IMR-90 (cell line): ENCODE measurements at regions not wholly inside any gene's neighbourhood (a gene's known extent, or its start where the extent isn't known, plus 50 kb on each side); places are given as distances from the start of the nearest gene placed in this dataset.

Source experiments
- ATAC-seq: fragments of 200-7000 bp; cut with Tn5 transposase; 2 replicates; pipeline ENCODE4 v1.9.1; 2020; ENCODE audit warnings: low read depth, mild to moderate bottlenecking, moderate library complexity
- BruUV-seq: library from RNA; stranded (reverse); fragments of 400-500 nt; replicated peaks from 2 replicates; lab custom pipeline; 2021; lab: Mats Ljungman, UMichigan
- CTCF ChIA-PET: fragments of 300-600 bp; formaldehyde crosslinking; extraction: SDS; loops from one replicate; lab custom pipeline; 2021; ENCODE audit warnings: antibody characterized with exemption; lab: Yijun Ruan, JAX
- POLR2A ChIA-PET: fragments of 300-600 bp; sonication (Branson Sonifier 250); formaldehyde crosslinking; loops from one replicate; lab custom pipeline; 2022; ENCODE audit warnings: antibody characterized with exemption; ENCODE audit not compliant: unreplicated experiment; lab: Charles Lee
- DNase-seq: peaks from one replicate; pipeline ENCODE4 v3.0.0; 2013
- H2AFZ ChIP-seq: replicated peaks from 2 replicates; pipeline ENCODE3; 2013; ENCODE audit warnings: low read length, mild to moderate bottlenecking; ENCODE audit not compliant: poor library complexity
- H2AK5ac ChIP-seq: 2 replicates; pipeline ENCODE4 v1.6.1; 2013; ENCODE audit warnings: low read depth, low read length, inconsistent platforms
- H2AK9ac ChIP-seq: replicated peaks from 2 replicates; pipeline ENCODE3; 2013; ENCODE audit warnings: mild to moderate bottlenecking, low read depth, low read length, moderate library complexity; ENCODE audit not compliant: poor library complexity
- H2BK120ac ChIP-seq: 2 replicates; pipeline ENCODE4 v1.6.1; 2013; ENCODE audit warnings: low read depth, low read length, inconsistent platforms
- H2BK15ac ChIP-seq: 3 replicates; pipeline ENCODE4 v1.6.1; 2013; ENCODE audit warnings: low read depth, low read length, inconsistent platforms
- H2BK20ac ChIP-seq: 2 replicates; pipeline ENCODE4 v1.6.1; 2013; ENCODE audit warnings: low read depth, mild to moderate bottlenecking, inconsistent platforms, low read length, moderate library complexity
- H2BK5ac ChIP-seq: 2 replicates; pipeline ENCODE4 v1.6.1; 2013; ENCODE audit warnings: mild to moderate bottlenecking, low read depth, low read length, inconsistent platforms; ENCODE audit not compliant: poor library complexity, severe bottlenecking
- H3K14ac ChIP-seq: replicated peaks from 2 replicates; pipeline ENCODE4 v1.6.1; 2013; ENCODE audit warnings: low read depth, low read length, inconsistent platforms
- H3K18ac ChIP-seq: 2 replicates; pipeline ENCODE4 v1.6.1; 2013; ENCODE audit warnings: low read depth, low read length, control low read depth
- H3K23ac ChIP-seq: 2 replicates; pipeline ENCODE4 v1.6.1; 2013; ENCODE audit warnings: low read depth, low read length, inconsistent platforms
- H3K27ac ChIP-seq: 2 replicates; pipeline ENCODE4 v1.5.1; 2013; ENCODE audit warnings: mild to moderate bottlenecking, control low read depth, low read length; ENCODE audit not compliant: insufficient read depth
- H3K27me3 ChIP-seq: 2 replicates; pipeline ENCODE4 v1.6.1; 2013; ENCODE audit warnings: low read length; ENCODE audit not compliant: control insufficient read depth, insufficient read depth
- H3K36me3 ChIP-seq: 2 replicates; pipeline ENCODE4 v1.6.1; 2013; ENCODE audit warnings: low read length, mixed read lengths; ENCODE audit not compliant: control insufficient read depth, insufficient read depth
- H3K4ac ChIP-seq: 2 replicates; pipeline ENCODE4 v1.6.1; 2013; ENCODE audit warnings: low read depth, low read length, inconsistent platforms
- H3K4me1 ChIP-seq: 2 replicates; pipeline ENCODE4 v1.6.1; 2013; ENCODE audit warnings: low read length, mixed read lengths; ENCODE audit not compliant: control insufficient read depth, insufficient read depth
- H3K4me2 ChIP-seq: 2 replicates; pipeline ENCODE4 v1.6.1; 2013; ENCODE audit warnings: low read depth, mild to moderate bottlenecking, control low read depth, low read length, moderate library complexity
- H3K4me3 ChIP-seq: 2 replicates; pipeline ENCODE4 v1.5.1; 2013; ENCODE audit warnings: low read depth, mild to moderate bottlenecking, control low read depth, low read length, moderate library complexity; ENCODE audit not compliant: insufficient read depth
- H3K56ac ChIP-seq: 2 replicates; pipeline ENCODE4 v1.6.1; 2013; ENCODE audit warnings: low read length, inconsistent platforms; ENCODE audit not compliant: insufficient read depth; ENCODE audit errors: extremely low read depth
- H3K79me1 ChIP-seq, 2 experiments: 2 replicates each; pipeline ENCODE4 v1.6.1; 2013; ENCODE audit warnings: low read length in 2 of 2, inconsistent platforms in 1 of 2, low read depth in 1 of 2
- H3K9ac ChIP-seq: 2 replicates; pipeline ENCODE4 v1.6.1; 2013; ENCODE audit warnings: low read depth, low read length, control low read depth
- H3K9me1 ChIP-seq: 2 replicates; pipeline ENCODE4 v1.6.1; 2013; ENCODE audit warnings: low read length, inconsistent platforms; ENCODE audit not compliant: insufficient read depth
- H3K9me3 ChIP-seq: 2 replicates; pipeline ENCODE4 v1.6.1; 2013; ENCODE audit warnings: low read length; ENCODE audit not compliant: control insufficient read depth, insufficient read depth
- H4K20me1 ChIP-seq: 2 replicates; pipeline ENCODE4 v1.6.1; 2013; ENCODE audit warnings: low read length, inconsistent platforms; ENCODE audit not compliant: insufficient read depth
- H4K5ac ChIP-seq: 2 replicates; pipeline ENCODE4 v1.6.1; 2013; ENCODE audit warnings: mild to moderate bottlenecking, low read depth, low read length, control low read depth
- H4K8ac ChIP-seq, 2 experiments: 2 replicates each; pipeline ENCODE4 v1.6.1; 2013; ENCODE audit warnings: low read depth in 2 of 2, low read length in 2 of 2, control low read depth in 1 of 2, inconsistent platforms in 1 of 2
- H4K91ac ChIP-seq: 2 replicates; pipeline ENCODE4 v1.6.1; 2013; ENCODE audit warnings: low read depth, low read length, inconsistent platforms; ENCODE audit not compliant: insufficient read depth
- BHLHE40 ChIP-seq: fragments of 150-350 bp; IDR thresholded peaks from 2 replicates; pipeline ENCODE4 v1.6.1; 2016; ENCODE audit warnings: mild to moderate bottlenecking, low read depth, low read length
- CEBPB ChIP-seq: IDR thresholded peaks from 2 replicates; pipeline ENCODE4 v1.6.1; 2012; ENCODE audit warnings: low read depth, low read length, improper control_type of control experiment
- CHD1 ChIP-seq: IDR thresholded peaks from 2 replicates; pipeline ENCODE4 v1.6.1; 2012; ENCODE audit warnings: low read depth, low read length, improper control_type of control experiment
- FOS ChIP-seq: fragments of 150-350 bp; IDR thresholded peaks from 2 replicates; pipeline ENCODE4 v1.6.1; 2016; ENCODE audit warnings: low read depth, low read length
- MAZ ChIP-seq: IDR thresholded peaks from 2 replicates; pipeline ENCODE4 v1.6.1; 2012; ENCODE audit warnings: low read depth, mild to moderate bottlenecking, low read length, improper control_type of control experiment, moderate library complexity, borderline replicate concordance
- MXI1 ChIP-seq: IDR thresholded peaks from 2 replicates; pipeline ENCODE4 v1.6.1; 2012; ENCODE audit warnings: low read depth, mild to moderate bottlenecking, low read length, moderate library complexity, borderline replicate concordance
- NFE2L2 ChIP-seq: fragments of 150-350 bp; IDR thresholded peaks from 2 replicates; pipeline ENCODE4 v1.6.1; 2016; ENCODE audit warnings: low read depth, mild to moderate bottlenecking, low read length
- POLR2A ChIP-seq: IDR thresholded peaks from 2 replicates; pipeline ENCODE4 v1.6.1; 2012; ENCODE audit warnings: mild to moderate bottlenecking, low read depth, low read length
- RAD21 ChIP-seq: IDR thresholded peaks from 2 replicates; pipeline ENCODE4 v1.6.1; 2012; ENCODE audit warnings: low read length, improper control_type of control experiment
- RCOR1 ChIP-seq: IDR thresholded peaks from 2 replicates; pipeline ENCODE4 v1.6.1; 2012; ENCODE audit warnings: mild to moderate bottlenecking, low read length, improper control_type of control experiment; ENCODE audit not compliant: insufficient replicate concordance
- RFX5 ChIP-seq: IDR thresholded peaks from 2 replicates; pipeline ENCODE4 v1.8.0; 2012; ENCODE audit warnings: low read depth, mild to moderate bottlenecking, low read length, moderate library complexity
- SMC3 ChIP-seq: fragments of 150-350 bp; IDR thresholded peaks from 2 replicates; pipeline ENCODE4 v1.6.1; 2016; ENCODE audit warnings: low read depth, mild to moderate bottlenecking, antibody characterized with exemption, low read length, moderate library complexity
- WGBS, 2 experiments: methylation state at CpG; one replicate each; pipeline versions ENCODE4 v1.1.5 to v1.1.7; 2013; ENCODE audit warnings: missing lambda C conversion rate in 2 of 2; ENCODE audit not compliant: insufficient read length in 1 of 2; ENCODE audit errors: extremely low coverage in 2 of 2; 5-methylcytosine and 5-hydroxymethylcytosine counted together
- dilution Hi-C: fragments of 300-500 bp; cut with HindIII; formaldehyde crosslinking; loops from one replicate; pipeline ENCODE4 v1.14.3; 2018; ENCODE audit warnings: low sequenced_read_pairs; ENCODE audit not compliant: unreplicated experiment
- in situ Hi-C: fragments of 300-500 bp; cut with MboI; formaldehyde crosslinking; loops from 3 replicates; pipeline ENCODE4 v1.14.3; 2019; ENCODE audit warnings: low sequenced_read_pairs, inconsistent platforms, mixed read lengths
- intact Hi-C: fragments of 100-400 bp; cut with micrococcal nuclease; formaldehyde crosslinking; loops from 2 replicates; pipeline ENCODE4 v1.10.0; 2022
- TF ChIP-seq, protein P1 (sequence below): fragments of 150-350 bp; IDR thresholded peaks from 2 replicates; pipeline ENCODE4 v1.6.1; 2016; ENCODE audit warnings: low read depth, mild to moderate bottlenecking, low read length, moderate library complexity, borderline replicate concordance
- TF ChIP-seq, protein P2 (sequence below): conservative IDR thresholded peaks from 2 replicates; pipeline ENCODE4 v1.5.1; 2012; ENCODE audit warnings: mild to moderate bottlenecking, low read depth, low read length, improper control_type of control experiment

DNA sequence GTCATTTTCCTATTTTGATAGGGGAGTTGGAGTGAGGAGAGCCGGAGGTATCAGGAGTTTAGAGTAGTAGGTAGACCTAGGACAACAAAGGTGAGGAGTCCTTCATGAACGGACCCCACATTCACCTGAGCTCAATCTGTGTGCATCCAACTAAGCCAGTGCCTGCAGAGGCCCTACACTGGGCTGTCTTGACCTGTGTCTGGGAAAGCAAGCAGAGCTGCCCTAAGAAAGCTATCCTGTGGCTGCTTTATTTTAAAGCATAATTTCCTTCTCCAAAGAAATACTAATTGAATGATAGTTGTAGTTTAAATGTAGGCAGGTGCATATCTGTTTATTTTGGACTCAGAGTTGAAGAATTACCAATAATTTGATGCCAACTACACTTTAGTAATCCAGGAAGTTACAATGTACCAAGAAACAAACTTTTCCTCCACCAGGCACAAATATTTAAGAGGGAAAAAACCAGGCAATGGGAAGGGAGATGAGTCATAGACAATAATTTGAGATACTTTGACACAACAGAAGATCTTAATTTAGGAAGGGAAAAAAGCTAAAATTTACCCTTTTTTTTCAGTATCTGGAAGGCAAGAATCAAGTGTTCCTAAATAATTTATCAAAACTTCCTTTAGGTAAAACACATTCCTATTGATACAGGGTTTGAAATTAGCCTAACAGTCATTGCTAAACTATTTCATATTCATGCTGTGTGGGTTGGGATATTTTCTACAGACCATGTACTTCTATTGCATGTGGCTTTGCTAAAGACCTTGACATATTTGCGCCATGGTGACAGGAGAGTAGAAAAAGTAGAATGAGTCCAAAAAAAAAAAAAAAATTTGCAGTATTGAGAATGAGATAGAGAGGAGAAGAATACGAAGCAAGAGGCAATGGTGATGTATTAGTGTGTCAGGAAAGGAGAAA, 376.6 kb upstream of the TUSC1 start:
- Histone ChIP-seq H3K9me1 (no peaks in the 10 kb centered on the region), H3K27me3 (no peaks in the 10 kb centered on the region), H4K91ac (no peak overlapping the region), H3K27ac (no peak overlapping the region), H2BK15ac (no peak overlapping the region), H2AFZ (no peak overlapping the region), H4K20me1 (no peaks in the 10 kb centered on the region), H2AK9ac (no peak overlapping the region), H3K4me1 (no peaks in the 10 kb centered on the region), H3K79me1 (no peaks in the 10 kb centered on the region), H2BK120ac (no peak overlapping the region), H2BK5ac (no peak overlapping the region), H3K14ac (no peak overlapping the region), H2BK20ac (no peak overlapping the region), H3K4ac (no peak overlapping the region), H3K36me3 (no peaks in the 10 kb centered on the region), H3K9ac (no peak overlapping the region), H4K8ac (no peak overlapping the region), H3K4me2 (no peak overlapping the region), H3K23ac (no peak overlapping the region), H3K18ac (no peak overlapping the region), H3K4me3 (no peak overlapping the region), H3K56ac (no peak overlapping the region), H3K9me3 (no peaks in the 10 kb centered on the region), H4K5ac (no peak overlapping the region), H2AK5ac (no peak overlapping the region)
- TF ChIP-seq, protein P1, sequence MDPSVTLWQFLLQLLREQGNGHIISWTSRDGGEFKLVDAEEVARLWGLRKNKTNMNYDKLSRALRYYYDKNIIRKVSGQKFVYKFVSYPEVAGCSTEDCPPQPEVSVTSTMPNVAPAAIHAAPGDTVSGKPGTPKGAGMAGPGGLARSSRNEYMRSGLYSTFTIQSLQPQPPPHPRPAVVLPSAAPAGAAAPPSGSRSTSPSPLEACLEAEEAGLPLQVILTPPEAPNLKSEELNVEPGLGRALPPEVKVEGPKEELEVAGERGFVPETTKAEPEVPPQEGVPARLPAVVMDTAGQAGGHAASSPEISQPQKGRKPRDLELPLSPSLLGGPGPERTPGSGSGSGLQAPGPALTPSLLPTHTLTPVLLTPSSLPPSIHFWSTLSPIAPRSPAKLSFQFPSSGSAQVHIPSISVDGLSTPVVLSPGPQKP, result no peak
- TF ChIP-seq FOS (no peak), SMC3 (no peak), RCOR1 (no peak), BHLHE40 (no peak), MAZ (no peak), RAD21 (no peak), POLR2A (no peak), MXI1 (no peak), NFE2L2 (no peak), CHD1 (no peak), RFX5 (no peak), CEBPB (no peak)
- TF ChIP-seq, protein P2, sequence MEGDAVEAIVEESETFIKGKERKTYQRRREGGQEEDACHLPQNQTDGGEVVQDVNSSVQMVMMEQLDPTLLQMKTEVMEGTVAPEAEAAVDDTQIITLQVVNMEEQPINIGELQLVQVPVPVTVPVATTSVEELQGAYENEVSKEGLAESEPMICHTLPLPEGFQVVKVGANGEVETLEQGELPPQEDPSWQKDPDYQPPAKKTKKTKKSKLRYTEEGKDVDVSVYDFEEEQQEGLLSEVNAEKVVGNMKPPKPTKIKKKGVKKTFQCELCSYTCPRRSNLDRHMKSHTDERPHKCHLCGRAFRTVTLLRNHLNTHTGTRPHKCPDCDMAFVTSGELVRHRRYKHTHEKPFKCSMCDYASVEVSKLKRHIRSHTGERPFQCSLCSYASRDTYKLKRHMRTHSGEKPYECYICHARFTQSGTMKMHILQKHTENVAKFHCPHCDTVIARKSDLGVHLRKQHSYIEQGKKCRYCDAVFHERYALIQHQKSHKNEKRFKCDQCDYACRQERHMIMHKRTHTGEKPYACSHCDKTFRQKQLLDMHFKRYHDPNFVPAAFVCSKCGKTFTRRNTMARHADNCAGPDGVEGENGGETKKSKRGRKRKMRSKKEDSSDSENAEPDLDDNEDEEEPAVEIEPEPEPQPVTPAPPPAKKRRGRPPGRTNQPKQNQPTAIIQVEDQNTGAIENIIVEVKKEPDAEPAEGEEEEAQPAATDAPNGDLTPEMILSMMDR, result no peak
- no CpG with 5 or more reads among the region's 4 CpGs for WGBS, 2 experiments
- no peak for ATAC-seq
- in situ Hi-C loops (no loop called here), intact Hi-C loops (no loop called here), dilution Hi-C loops (no loop called here)
- DNase-seq, result no peak
- POLR2A ChIA-PET, result no interaction called here
- CTCF ChIA-PET, result no interaction called here
- no TSS peak for BruUV-seq
